NCI-H345 treated with DMSO at 0.1 percent for 48 hours (cell line): ENCODE measurements at regions not wholly inside any gene's neighbourhood (a gene's known extent, or its start where the extent isn't known, plus 50 kb on each side); places are given as distances from the start of the nearest gene placed in this dataset.

Source experiments
- DNase-seq: peaks from one replicate; lab custom pipeline; 2025; ENCODE audit not compliant: unreplicated experiment; lab: John Stamatoyannopoulos, UW

DNA sequence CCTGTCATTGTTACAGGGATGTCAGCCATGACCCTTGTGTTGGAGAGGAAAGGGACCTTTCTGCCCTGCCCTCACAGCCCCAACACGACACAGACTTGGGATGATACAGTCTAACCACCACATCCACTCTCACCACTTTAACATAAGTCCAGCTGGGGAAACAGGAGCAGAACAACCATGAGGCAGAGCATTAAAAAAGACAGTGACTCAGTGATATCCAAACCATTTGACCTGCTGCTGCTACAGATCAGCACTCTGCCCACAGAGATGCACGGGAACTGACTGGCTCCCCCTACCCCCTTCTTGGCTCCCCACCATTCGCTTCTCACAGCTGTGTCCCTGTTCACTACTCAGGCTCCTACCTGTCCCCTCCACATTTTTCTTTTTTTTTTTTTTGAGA lies 458.6 kb downstream of the ZNF608 start:
- DNase-seq: no peak

GRCh38 chr5:124285733-124286132 lies 460.7 kb downstream of the ZNF608 start:
- DNase-seq: no peak

DNA sequence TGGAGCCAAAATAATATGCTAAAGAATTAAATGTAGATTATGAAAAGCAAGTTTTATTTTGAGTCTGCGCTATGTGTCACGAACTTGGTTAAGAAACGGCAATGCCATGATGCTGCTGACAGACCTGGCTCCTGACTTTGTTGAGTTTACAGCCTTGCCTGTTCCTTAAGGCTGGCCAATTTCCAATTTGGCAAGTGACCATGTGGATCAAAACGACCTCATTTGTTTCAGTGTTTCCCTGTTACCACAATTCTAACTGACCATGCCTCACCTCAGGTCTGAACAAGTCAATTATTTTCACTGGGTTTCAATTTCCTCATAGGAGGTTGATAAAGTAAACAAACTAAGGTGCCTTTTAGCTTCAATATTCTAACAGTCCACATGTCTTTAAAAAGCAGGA lies 461.4 kb downstream of the ZNF608 start:
- no peak for DNase-seq

- DNase-seq: no peak
These were observed 463.4 kb downstream of the ZNF608 start for GRCh38 chr5:124283031-124283430.

- DNase-seq: no peak
These were observed 466.4 kb downstream of the ZNF608 start for GRCh38 chr5:124280079-124280478.

- DNase-seq: no peak
These were observed 467.1 kb downstream of the ZNF608 start for GRCh38 chr5:124279146-124279876.

DNA sequence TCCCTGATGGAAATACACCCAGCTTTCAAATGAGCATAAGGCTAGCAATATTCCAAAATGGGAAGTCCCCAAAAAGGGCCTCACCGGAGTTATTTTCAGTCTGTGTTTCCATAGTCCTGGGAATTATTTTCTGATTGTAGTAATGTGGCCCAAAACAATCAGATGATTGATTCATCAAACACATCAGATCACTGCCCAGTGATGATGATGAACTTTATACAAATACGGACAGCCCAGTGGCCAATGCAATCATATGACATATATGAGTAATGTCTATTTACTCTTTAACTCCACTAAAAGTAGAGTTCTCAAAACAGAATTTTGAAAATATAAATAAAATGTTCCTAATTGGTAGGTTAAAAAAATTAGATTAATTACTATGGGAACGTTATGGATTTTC lies 467.8 kb downstream of the ZNF608 start:
- no peak for DNase-seq

GRCh38 chr5:124277767-124278545 lies 468.5 kb downstream of the ZNF608 start:
- no peak for DNase-seq

- no peak for DNase-seq
These were observed 470.3 kb downstream of the ZNF608 start for GRCh38 chr5:124276166-124276565.

- DNase-seq: no peak
These were observed 471.5 kb downstream of the ZNF608 start for GRCh38 chr5:124274949-124275348.

GRCh38 chr5:124264499-124264898 lies 481.9 kb downstream of the ZNF608 start:
- DNase-seq: no peak

- DNase-seq: peak; percentile 30
These were observed 482.6 kb downstream of the ZNF608 start for GRCh38 chr5:124263680-124264491.

GRCh38 chr5:124262991-124263571 lies 483.4 kb downstream of the ZNF608 start:
- no peak for DNase-seq

DNA sequence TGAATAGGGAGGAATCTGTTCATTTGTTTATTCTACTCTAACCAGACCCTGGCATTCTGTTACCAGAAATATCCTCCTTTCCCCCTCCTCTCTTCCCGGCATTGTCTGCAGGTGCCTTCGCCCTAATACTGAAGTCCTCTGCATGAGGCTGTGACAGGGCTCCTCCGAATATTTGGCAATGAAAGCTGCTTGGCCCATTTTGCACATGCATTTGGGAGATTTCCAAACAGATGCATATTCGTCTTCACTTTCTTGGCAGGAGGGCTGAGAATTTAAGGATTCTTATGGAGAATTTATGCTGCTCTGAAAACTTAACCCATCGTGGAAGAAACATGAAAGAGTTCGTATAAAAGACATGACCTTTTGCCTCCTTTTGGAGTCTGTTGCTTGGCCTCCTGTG lies 484.0 kb downstream of the ZNF608 start:
- DNase-seq: no peak

DNA sequence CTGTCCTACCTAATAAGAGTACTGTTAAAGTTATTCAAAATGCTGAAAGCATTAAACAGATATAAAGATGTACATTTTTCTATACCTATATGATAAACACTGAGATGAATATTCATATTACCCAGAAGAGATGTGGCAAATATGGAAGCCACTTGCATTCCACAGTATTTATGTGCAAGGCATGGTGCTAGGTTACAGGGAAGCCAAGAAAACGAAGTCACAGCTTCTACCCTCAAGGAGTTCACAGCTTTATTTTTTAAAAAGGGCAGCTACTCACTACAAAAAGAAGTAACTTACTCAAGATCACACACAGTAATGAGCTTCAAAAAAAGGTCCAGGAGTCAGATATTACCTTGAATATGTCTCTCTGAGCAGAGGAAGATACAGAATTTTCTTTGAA lies 484.6 kb downstream of the ZNF608 start:
- no peak for DNase-seq

DNA sequence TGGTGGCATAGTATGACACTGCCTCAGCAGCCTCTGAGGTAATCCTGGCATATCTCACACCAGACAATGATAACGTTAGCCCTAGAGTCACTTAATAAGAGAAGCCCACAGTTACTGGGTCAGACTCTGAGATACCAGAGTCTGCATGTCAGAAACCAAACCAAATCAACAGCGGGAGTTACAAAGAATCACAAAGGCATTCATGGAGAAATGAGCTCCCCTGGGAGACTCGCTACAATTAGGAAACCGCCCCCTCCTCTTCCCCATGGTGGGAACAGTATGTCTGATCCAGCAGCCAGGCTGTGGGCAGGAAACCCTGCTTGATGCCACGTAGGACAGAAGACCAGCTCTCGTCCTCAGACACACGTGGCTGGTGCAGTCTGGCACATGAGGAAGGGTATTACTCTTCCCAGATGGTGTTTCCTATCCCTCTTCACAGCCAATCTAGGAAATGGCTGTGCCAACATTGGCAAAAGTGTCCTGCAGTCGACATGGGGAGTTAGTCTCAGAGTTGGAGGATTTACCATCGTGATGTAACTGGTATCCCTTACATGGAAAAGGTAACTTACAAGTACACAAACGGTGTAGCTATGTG lies 485.4 kb downstream of the ZNF608 start:
- no peak for DNase-seq

DNA sequence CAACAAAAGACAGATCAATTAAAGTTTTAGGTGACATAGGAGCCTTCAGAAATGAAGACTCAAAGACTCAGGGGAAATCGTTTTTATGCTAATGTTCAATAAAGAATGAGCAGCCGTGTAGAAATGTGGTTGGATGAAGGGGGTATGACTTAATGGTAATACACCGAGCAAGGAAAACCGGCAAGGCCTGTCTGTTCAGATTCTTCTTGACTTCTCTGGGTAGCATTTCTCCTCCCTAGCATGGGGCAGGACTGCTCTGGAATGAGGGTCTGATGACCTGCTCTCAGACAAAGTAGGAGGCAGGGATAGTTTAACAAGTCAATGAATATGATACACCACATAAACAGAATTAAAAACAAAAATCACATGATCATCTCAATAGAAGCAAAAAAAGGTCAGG lies 487.4 kb downstream of the ZNF608 start:
- DNase-seq: no peak

DNA sequence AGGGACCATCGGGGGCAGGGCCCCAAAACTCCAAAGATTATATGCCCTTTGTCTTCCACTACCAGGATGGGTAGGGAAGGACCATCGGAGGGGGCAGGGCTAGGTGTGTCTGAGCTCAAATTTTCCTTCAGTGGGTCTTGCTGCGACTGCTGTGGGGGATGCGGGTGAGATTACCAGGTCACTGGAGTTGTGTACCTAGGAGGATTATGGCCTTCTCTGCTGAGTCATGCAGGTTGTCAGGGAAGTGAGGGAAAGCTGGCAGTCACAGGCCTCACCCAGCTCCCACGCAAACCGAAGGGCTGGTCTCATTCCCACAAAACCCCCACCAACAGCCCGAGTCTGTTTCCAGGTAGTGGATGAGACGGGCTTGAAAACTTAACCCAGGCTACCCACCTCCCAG lies 489.4 kb downstream of the ZNF608 start:
- no peak for DNase-seq

GRCh38 chr5:124253203-124253810 lies 493.1 kb downstream of the ZNF608 start:
- no peak for DNase-seq

- DNase-seq: no peak
These were observed 493.7 kb downstream of the ZNF608 start for GRCh38 chr5:124252747-124253146.
